ENCODE measurements at regions not wholly inside any gene's neighbourhood (a gene's known extent, or its start where the extent isn't known, plus 50 kb on each side); places are given as distances from the start of the nearest gene placed in this dataset.

GRCh38 chr19:33947265-33947964, 150.7 kb downstream of the KCTD15 start:
- no peak overlapping the region for H3K4me3 ChIP-seq (ENCODE audit: low read length)
- no peak for TF ChIP-seq CTCF (conservative IDR thresholded peaks at IDR 0.05; ENCODE audit: low read depth, low read length)
- DNase-seq (ENCODE audit: low read depth) = no peak

- H3K4me3 ChIP-seq (ENCODE audit: low read length) = no peak overlapping the region
- TF ChIP-seq CTCF (conservative IDR thresholded peaks at IDR 0.05; ENCODE audit: low read depth, low read length) = no peak
- no peak for DNase-seq (ENCODE audit: low read depth)
Observed at GRCh38 chr19:33948651-33949335, 152.1 kb downstream of the KCTD15 start.

GRCh38 chr19:33950091-33950750, 153.6 kb downstream of the KCTD15 start:
- H3K4me3 ChIP-seq (ENCODE audit: low read length) = no peak overlapping the region
- no peak for DNase-seq (ENCODE audit: low read depth)
- TF ChIP-seq CTCF (conservative IDR thresholded peaks at IDR 0.05; ENCODE audit: low read depth, low read length) = no peak

GRCh38 chr19:33953023-33953422, 156.4 kb downstream of the KCTD15 start:
- no peak overlapping the region for H3K4me3 ChIP-seq (ENCODE audit: low read length)
- TF ChIP-seq CTCF (conservative IDR thresholded peaks at IDR 0.05; ENCODE audit: low read depth, low read length) = no peak
- no peak for DNase-seq (ENCODE audit: low read depth)

GRCh38 chr19:33953592-33953991, 156.9 kb downstream of the KCTD15 start:
- no peak for TF ChIP-seq CTCF (conservative IDR thresholded peaks at IDR 0.05; ENCODE audit: low read depth, low read length)
- no peak overlapping the region for H3K4me3 ChIP-seq (ENCODE audit: low read length)
- no peak for DNase-seq (ENCODE audit: low read depth)

- H3K4me3 ChIP-seq (ENCODE audit: low read length) = no peak overlapping the region
- no peak for DNase-seq (ENCODE audit: low read depth)
- TF ChIP-seq CTCF (conservative IDR thresholded peaks at IDR 0.05; ENCODE audit: low read depth, low read length) = no peak
Observed at GRCh38 chr19:33954686-33955085, 158.0 kb downstream of the KCTD15 start.
